ENCODE measurements at regions not wholly inside any gene's neighbourhood (a gene's known extent, or its start where the extent isn't known, plus 50 kb on each side); places are given as distances from the start of the nearest gene placed in this dataset.

DNA sequence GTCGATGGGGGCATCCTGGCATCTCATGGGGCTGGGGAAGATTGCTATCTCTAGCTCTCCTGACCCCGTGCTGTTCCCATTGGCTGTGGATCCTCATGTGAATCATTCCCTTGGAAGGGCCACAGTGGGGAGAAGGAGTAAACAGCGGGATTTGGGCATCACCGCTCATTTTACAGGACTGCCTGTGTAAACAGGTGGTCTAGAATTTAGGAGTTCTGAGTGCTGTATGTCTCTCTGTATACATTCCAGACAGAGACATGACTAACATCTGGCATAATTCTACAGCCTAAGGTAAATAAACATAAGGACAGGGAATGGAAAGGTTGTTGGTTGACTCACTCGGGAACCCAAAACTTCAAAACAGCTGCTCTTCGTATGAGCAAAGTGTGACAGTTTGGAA, 92.7 kb downstream of the COPS8 start:
- WGBS (ENCODE audit: extremely low coverage, insufficient coverage, insufficient read length) = no CpG with 5 or more reads among the region's 6 CpGs
- no peak for DNase-seq
- H3K4me1 ChIP-seq (ENCODE audit: control insufficient read depth in 1 of 2, insufficient read depth in 2 of 2, low read length in 2 of 2) = peaks cover 2 to 8% of the 10 kb centered on the region in 2 experiments
- H2BK120ac ChIP-seq (ENCODE audit: insufficient read depth, low read length, poor library complexity) = no peak overlapping the region
- H2BK12ac ChIP-seq (ENCODE audit: low read length) = peak overlapping the region; percentile 43
- peak overlapping the region; percentile 79 for H4K91ac ChIP-seq (ENCODE audit: low read depth, low read length)
- no peak overlapping the region for H4K12ac ChIP-seq (ENCODE audit: low read depth, low read length)
- peak overlapping the region; percentile 16 for H2AK5ac ChIP-seq (ENCODE audit: low read length)
- no peaks in the 10 kb centered on the region for H3K27me3 ChIP-seq (ENCODE audit: insufficient read depth, low read length)
- H3K4me3 ChIP-seq (ENCODE audit: low read depth, low read length) = no peak overlapping the region
- no peak overlapping the region for H2AFZ ChIP-seq (ENCODE audit: insufficient read depth, low read length, poor library complexity)
- H3K36me3 ChIP-seq (ENCODE audit: control insufficient read depth in 1 of 2, insufficient read depth in 2 of 2, low read length in 2 of 2) = no peaks in the 10 kb centered on the region
- no peak overlapping the region for H3K4me2 ChIP-seq (ENCODE audit: low read length)
- peaks cover 7% of the 10 kb centered on the region for H3K79me1 ChIP-seq (ENCODE audit: low read length)
- peak overlapping the region; percentile 10 for H3K14ac ChIP-seq (ENCODE audit: low read length)
- H3K23ac ChIP-seq (ENCODE audit: low read length) = no peak overlapping the region
- H3K9me3 ChIP-seq (ENCODE audit: insufficient read depth, low read depth, low read length) = peaks cover 8% of the 10 kb centered on the region
- peak overlapping the region; percentile 3 for H4K8ac ChIP-seq (ENCODE audit: low read depth, low read length)
- H3K4ac ChIP-seq (ENCODE audit: low read depth, low read length) = no peak overlapping the region
- H3K79me2 ChIP-seq (ENCODE audit: control insufficient read depth, insufficient read depth, low read length, poor library complexity) = no peaks in the 10 kb centered on the region
- no peak overlapping the region for H2BK5ac ChIP-seq (ENCODE audit: low read depth, low read length, poor library complexity)
- no peak overlapping the region for H3K9ac ChIP-seq (ENCODE audit: low read length)
- no peak overlapping the region for H3K27ac ChIP-seq (ENCODE audit: low read depth, low read length)
- no peak overlapping the region for H3K18ac ChIP-seq (ENCODE audit: low read length)

GRCh38 chr2:237179161-237179560, 93.5 kb downstream of the COPS8 start:
- Histone ChIP-seq H3K9ac (ENCODE audit: low read length) (no peak overlapping the region), H2AK5ac (ENCODE audit: low read length) (no peak overlapping the region), H2BK5ac (ENCODE audit: low read depth, low read length, poor library complexity) (no peak overlapping the region), H3K27me3 (ENCODE audit: insufficient read depth, low read length) (no peaks in the 10 kb centered on the region), H3K23ac (ENCODE audit: low read length) (no peak overlapping the region), H3K36me3 (ENCODE audit: control insufficient read depth in 1 of 2, insufficient read depth in 2 of 2, low read length in 2 of 2) (no peaks in the 10 kb centered on the region), H3K4me2 (ENCODE audit: low read length) (no peak overlapping the region), H3K14ac (ENCODE audit: low read length) (no peak overlapping the region), H3K4me3 (ENCODE audit: low read depth, low read length) (no peak overlapping the region), H3K27ac (ENCODE audit: low read depth, low read length) (no peak overlapping the region), H4K12ac (ENCODE audit: low read depth, low read length) (no peak overlapping the region), H3K79me1 (ENCODE audit: low read length) (peaks cover 7% of the 10 kb centered on the region), H2BK120ac (ENCODE audit: insufficient read depth, low read length, poor library complexity) (no peak overlapping the region), H4K91ac (ENCODE audit: low read depth, low read length) (peak overlapping the region; percentile 30), H3K4me1 (ENCODE audit: control insufficient read depth in 1 of 2, insufficient read depth in 2 of 2, low read length in 2 of 2) (peaks cover 2 to 8% of the 10 kb centered on the region in 2 experiments), H3K79me2 (ENCODE audit: control insufficient read depth, insufficient read depth, low read length, poor library complexity) (no peaks in the 10 kb centered on the region), H4K8ac (ENCODE audit: low read depth, low read length) (no peak overlapping the region), H3K18ac (ENCODE audit: low read length) (no peak overlapping the region), H2AFZ (ENCODE audit: insufficient read depth, low read length, poor library complexity) (no peak overlapping the region), H2BK12ac (ENCODE audit: low read length) (no peak overlapping the region), H3K9me3 (ENCODE audit: insufficient read depth, low read depth, low read length) (peaks cover 6% of the 10 kb centered on the region), H3K4ac (ENCODE audit: low read depth, low read length) (no peak overlapping the region)
- no peak for DNase-seq
- no CpG with 5 or more reads among the region's 5 CpGs for WGBS (ENCODE audit: extremely low coverage, insufficient coverage, insufficient read length)

DNA sequence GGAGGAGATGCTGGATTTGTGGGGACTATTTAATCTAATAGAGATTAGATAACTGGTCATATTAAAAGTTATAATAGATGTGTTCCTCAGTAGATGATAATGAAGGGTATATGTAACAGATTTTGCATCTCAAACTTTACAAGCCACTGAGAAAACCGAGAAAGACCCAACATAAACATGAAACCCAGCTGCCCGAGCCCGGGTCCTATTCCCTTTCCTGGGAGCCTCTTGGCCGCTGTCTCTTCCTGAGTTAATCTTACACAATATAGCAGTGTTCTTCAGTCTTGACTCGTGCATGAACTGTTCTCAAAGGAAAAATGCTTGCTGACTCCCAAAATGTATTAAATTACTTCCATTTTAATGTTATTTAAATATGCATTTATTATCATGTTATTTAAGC, 94.5 kb downstream of the COPS8 start:
- Histone ChIP-seq H3K14ac (ENCODE audit: low read length) (no peak overlapping the region), H4K12ac (ENCODE audit: low read depth, low read length) (no peak overlapping the region), H3K9ac (ENCODE audit: low read length) (no peak overlapping the region), H3K9me3 (ENCODE audit: insufficient read depth, low read depth, low read length) (peaks cover 6% of the 10 kb centered on the region), H2AFZ (ENCODE audit: insufficient read depth, low read length, poor library complexity) (no peak overlapping the region), H3K4me3 (ENCODE audit: low read depth, low read length) (no peak overlapping the region), H3K27me3 (ENCODE audit: insufficient read depth, low read length) (no peaks in the 10 kb centered on the region), H4K91ac (ENCODE audit: low read depth, low read length) (peak overlapping the region; percentile 21), H2BK5ac (ENCODE audit: low read depth, low read length, poor library complexity) (no peak overlapping the region), H3K27ac (ENCODE audit: low read depth, low read length) (no peak overlapping the region), H2BK120ac (ENCODE audit: insufficient read depth, low read length, poor library complexity) (no peak overlapping the region), H2AK5ac (ENCODE audit: low read length) (no peak overlapping the region), H3K4me1 (ENCODE audit: control insufficient read depth in 1 of 2, insufficient read depth in 2 of 2, low read length in 2 of 2) (peaks cover 2 to 8% of the 10 kb centered on the region in 2 experiments), H3K79me1 (ENCODE audit: low read length) (peaks cover 7% of the 10 kb centered on the region), H3K4me2 (ENCODE audit: low read length) (no peak overlapping the region), H3K23ac (ENCODE audit: low read length) (no peak overlapping the region), H4K8ac (ENCODE audit: low read depth, low read length) (no peak overlapping the region), H2BK12ac (ENCODE audit: low read length) (no peak overlapping the region), H3K18ac (ENCODE audit: low read length) (no peak overlapping the region), H3K79me2 (ENCODE audit: control insufficient read depth, insufficient read depth, low read length, poor library complexity) (no peaks in the 10 kb centered on the region), H3K36me3 (ENCODE audit: control insufficient read depth in 1 of 2, insufficient read depth in 2 of 2, low read length in 2 of 2) (no peaks in the 10 kb centered on the region), H3K4ac (ENCODE audit: low read depth, low read length) (no peak overlapping the region)
- WGBS (ENCODE audit: extremely low coverage, insufficient coverage, insufficient read length) = no CpG with 5 or more reads among the region's 5 CpGs
- no peak for DNase-seq

DNA sequence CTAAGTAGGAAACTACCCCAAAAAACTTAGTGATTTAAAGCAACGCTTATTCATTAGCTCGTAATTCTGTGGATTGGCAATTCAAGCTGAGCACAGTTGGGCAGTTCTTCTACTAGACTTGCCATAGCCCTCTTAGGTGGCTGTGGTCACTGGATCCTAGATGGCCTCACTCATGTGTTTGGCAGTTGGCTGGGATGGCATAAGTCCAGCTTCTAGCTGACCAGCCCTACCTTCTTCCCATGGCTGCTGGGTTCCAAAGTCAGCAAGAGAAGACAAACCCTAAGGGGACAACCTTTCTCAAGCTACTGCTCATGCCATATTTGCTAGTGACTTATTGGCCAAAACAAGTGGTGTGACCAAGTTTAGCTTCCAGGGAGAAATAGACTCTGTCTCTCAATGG, 95.3 kb downstream of the COPS8 start:
- H4K8ac ChIP-seq (ENCODE audit: low read depth, low read length) = no peak overlapping the region
- H3K4me3 ChIP-seq (ENCODE audit: low read depth, low read length) = no peak overlapping the region
- H3K27me3 ChIP-seq (ENCODE audit: insufficient read depth, low read length) = no peaks in the 10 kb centered on the region
- H3K9me3 ChIP-seq (ENCODE audit: insufficient read depth, low read depth, low read length) = peaks cover 6% of the 10 kb centered on the region
- H3K79me1 ChIP-seq (ENCODE audit: low read length) = peaks cover 7% of the 10 kb centered on the region
- H3K4ac ChIP-seq (ENCODE audit: low read depth, low read length) = no peak overlapping the region
- H3K18ac ChIP-seq (ENCODE audit: low read length) = no peak overlapping the region
- H4K91ac ChIP-seq (ENCODE audit: low read depth, low read length) = peak overlapping the region; percentile 3
- H3K36me3 ChIP-seq (ENCODE audit: control insufficient read depth in 1 of 2, insufficient read depth in 2 of 2, low read length in 2 of 2) = no peaks in the 10 kb centered on the region
- H2BK120ac ChIP-seq (ENCODE audit: insufficient read depth, low read length, poor library complexity) = no peak overlapping the region
- peak overlapping the region; percentile 81 for H2BK12ac ChIP-seq (ENCODE audit: low read length)
- no peak overlapping the region for H2AFZ ChIP-seq (ENCODE audit: insufficient read depth, low read length, poor library complexity)
- peaks cover 2 to 8% of the 10 kb centered on the region in 2 experiments for H3K4me1 ChIP-seq (ENCODE audit: control insufficient read depth in 1 of 2, insufficient read depth in 2 of 2, low read length in 2 of 2)
- H3K23ac ChIP-seq (ENCODE audit: low read length) = no peak overlapping the region
- H4K12ac ChIP-seq (ENCODE audit: low read depth, low read length) = no peak overlapping the region
- H3K14ac ChIP-seq (ENCODE audit: low read length) = no peak overlapping the region
- H2AK5ac ChIP-seq (ENCODE audit: low read length) = no peak overlapping the region
- no peak overlapping the region for H3K4me2 ChIP-seq (ENCODE audit: low read length)
- no CpG with 5 or more reads among the region's 2 CpGs for WGBS (ENCODE audit: extremely low coverage, insufficient coverage, insufficient read length)
- no peak overlapping the region for H2BK5ac ChIP-seq (ENCODE audit: low read depth, low read length, poor library complexity)
- H3K9ac ChIP-seq (ENCODE audit: low read length) = no peak overlapping the region
- H3K79me2 ChIP-seq (ENCODE audit: control insufficient read depth, insufficient read depth, low read length, poor library complexity) = no peaks in the 10 kb centered on the region
- no peak for DNase-seq
- no peak overlapping the region for H3K27ac ChIP-seq (ENCODE audit: low read depth, low read length)
